SU-DHL-6 (cell line): ENCODE measurements at regions not wholly inside any gene's neighbourhood (a gene's known extent, or its start where the extent isn't known, plus 50 kb on each side); places are given as distances from the start of the nearest gene placed in this dataset.

ENCODE experiments used
- CTCF ChIP-seq: fragments of 200-600 bp; sonication (generic); IDR thresholded peaks from one replicate; pipeline ENCODE4 v1.5.1; 2017; ENCODE audit warnings: antibody characterized with exemption, mild to moderate bottlenecking, low read length, moderate library complexity; ENCODE audit not compliant: insufficient read depth, poor library complexity, severe bottlenecking
- EZH2phosphoT487 ChIP-seq: fragments of 200-600 bp; sonication (generic), shearing (Covaris generic); conservative IDR thresholded peaks from 2 replicates; pipeline ENCODE4 v1.6.1; 2018; ENCODE audit warnings: mild to moderate bottlenecking, antibody characterized with exemption, low read length, moderate library complexity, mixed read lengths

- TF ChIP-seq CTCF, result no peak
- no peak for TF ChIP-seq EZH2phosphoT487
These were observed 208.0 kb upstream of the UBL3 start for GRCh38 chr13:30058429-30058828.
